ENCODE measurements at regions not wholly inside any gene's neighbourhood (a gene's known extent, or its start where the extent isn't known, plus 50 kb on each side); places are given as distances from the start of the nearest gene placed in this dataset.

DNA sequence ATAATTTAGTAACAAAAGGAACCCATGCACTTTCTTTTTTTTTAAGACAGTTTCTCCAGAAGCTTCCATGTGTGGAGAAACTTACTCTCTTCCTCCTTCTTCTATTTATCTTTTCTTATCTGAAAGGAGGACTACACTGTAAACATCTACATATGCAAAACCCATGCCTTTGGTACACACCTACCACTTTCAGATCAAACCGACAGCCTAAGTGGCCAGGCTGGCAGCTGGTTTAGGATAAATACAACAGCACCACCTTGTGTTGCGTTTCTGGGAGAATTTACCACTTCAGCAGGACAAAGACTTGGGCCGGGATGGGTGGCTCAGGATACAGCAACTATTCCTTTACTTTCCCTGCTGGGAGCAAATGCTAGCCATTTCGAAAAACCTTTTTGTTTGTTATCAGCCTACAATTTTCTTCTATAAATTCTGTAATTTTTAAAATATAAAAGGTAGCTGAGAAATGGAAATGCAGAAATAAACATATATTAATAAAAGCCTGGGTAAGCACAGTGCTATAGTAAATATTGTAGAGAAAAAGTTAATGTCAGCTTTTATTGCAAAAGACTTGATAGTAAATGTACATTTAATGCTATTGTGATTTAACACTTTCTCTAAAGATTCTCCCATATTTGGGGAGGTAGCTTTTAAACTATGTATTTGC, 94.0 kb upstream of the RFC3 start:
- DNase-seq = peak; percentile 47

DNA sequence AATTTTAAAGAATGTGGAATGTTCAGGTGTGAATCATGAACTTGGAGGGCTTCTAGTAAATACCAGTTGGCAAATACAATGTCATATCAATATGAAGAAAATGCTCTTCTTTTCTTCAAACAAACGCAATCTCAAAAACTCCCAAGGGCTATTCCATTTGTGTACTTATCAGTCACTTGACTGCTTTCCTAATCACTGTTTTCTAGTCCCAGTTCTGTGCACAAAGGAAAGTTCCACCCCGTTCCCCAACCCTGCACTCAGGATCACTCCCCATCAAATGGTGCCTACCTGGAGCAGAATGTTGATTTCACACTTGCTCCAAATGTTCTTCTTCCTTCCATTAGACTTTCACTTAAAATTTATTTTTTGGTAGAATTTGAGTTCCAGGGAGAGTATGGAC, 92.6 kb upstream of the RFC3 start:
- no peak for DNase-seq

DNA sequence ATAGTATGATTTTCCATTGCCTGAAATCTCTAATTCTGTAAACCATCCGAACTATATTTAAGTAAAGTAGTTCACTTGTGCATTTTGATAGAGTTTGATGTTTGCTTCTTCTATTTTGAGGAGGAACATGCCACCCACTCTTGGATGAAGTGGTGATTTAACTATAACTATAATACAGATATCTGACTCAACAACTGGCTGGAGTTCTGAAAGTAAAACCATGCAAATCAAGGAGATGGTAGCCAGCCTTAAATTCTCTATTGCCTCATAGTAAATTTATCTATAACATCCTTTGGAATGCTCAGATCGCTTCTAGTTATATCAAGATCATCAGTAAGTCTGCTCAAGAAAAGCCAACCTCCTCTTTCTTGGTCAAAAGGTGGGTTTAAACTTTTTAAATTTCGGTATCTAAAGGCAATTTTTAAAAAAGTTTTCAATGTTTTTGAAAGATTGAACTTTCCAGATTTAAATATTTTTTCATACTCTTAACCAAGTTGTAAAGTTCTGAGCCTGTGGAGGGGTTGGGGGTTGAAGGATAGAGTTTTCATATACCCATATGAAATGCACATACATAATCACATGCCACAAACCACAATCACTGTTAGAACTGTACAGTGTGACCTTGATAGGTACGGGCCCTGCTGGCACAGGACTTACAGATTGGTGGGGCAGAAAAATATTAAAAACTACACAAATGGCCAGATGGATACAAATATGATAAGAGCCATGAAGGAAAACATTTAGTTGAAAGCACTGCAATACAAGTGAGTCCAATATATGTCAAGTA, 90.5 kb upstream of the RFC3 start:
- no peak for DNase-seq

DNA sequence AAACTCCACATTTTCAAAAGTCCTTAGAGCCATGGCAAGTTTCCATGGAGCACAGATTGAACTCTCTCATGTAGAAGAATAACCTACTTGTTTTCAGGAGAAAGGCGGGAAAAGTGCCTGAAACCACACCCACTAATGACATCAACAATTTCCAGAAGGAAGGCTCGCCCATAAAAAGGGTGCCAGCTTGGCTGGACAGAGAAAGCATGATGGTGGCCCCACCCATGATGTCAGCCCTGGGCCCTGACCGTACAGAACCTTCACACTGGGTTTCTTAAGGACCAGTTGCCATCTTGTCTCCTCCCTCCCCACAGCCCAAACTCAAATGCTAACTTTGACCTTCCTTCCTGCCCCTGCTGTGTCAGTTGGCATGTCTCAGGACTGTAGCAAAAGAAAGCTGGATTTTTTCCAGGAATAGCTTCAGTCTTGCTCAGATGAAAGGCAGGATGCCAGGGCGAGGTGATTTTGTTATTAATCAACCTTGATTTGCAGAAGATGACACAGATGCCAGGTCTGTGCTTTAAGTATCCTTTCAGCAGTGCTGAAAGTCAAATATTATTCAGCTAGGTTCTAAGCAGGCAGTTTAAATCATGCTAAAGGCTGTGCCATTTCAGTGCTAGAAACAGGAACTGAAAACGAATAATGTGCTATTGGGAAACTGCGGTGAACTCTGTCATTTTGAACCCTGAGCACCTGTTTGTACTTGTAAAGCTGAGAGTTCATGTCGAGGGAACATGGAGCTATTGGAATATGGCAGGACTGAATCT, 89.5 kb upstream of the RFC3 start:
- no peak for DNase-seq

DNA sequence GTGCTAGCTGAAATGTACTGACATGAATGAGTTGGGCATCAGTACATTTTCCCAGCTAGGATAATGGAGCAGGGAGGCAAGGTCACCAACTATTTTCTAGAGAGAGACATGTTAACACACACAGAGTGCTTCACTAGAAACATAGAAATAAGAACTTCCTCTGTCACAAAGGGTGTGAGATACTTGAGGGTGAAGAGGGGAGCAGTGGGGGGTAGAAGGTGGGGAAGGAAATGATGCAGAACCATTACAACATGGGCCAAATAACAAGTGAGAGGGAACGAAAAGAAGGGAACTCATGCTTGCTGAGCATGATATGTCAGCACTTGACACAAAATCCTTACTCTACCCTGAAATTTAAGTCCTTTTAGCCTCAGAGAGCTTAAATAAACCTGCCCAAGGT, 87.8 kb upstream of the RFC3 start:
- DNase-seq = no peak

DNA sequence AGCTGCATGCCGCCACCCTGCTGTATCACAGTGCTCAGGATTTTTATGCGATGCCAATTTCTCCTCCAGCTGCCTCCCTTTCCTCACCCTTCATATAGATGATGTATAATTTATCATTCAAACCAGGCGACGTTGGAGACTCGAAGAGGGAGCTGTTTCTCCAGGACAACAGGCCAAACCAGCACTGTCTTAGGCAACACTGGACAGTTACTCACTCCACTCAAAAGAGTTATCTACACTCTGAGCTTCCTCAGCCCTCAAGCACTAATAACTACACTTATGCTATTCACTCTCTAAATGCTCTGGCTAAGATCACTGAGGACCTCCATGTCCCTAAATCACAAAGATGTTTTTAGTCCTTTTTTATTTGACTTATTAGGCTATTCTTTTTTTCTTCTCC, 87.3 kb upstream of the RFC3 start:
- DNase-seq = no peak

DNA sequence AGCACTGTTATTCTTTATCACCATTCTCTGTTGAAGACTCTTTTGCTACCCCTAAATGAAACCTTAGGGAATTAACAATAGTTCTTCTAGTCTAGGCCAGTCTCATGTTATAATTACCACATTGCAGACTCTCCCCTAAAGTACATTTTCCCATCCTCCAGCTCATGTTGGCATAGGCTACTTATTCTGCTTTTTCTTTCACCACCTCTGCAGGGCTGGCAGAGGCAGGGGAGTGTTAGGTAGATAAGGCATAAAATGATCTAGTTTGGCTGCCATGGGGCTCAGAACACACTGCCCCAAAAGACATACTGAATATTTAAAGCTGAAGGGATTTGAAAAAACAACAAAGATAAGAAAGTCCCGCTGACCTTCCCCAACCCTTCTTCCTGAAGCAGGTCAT, 82.7 kb upstream of the RFC3 start:
- no peak for DNase-seq

DNA sequence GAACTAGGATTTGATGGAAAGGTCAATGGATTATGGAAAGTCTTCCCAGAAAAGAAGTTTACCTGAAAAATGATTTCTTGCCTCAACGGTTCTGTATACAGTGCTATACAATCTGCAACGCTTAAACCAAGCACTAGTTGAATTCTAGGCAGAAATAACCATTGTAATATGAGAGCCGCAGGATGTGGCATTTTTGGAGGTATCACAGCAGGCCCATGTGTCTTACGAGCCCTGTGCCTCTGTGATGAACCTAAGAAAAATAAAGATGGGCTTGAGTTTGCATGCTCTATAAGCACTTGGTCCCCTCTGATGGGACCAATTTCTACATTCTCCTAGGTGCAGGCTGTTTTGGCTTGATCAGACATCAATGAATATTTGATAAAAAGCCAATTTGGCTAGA, 78.7 kb upstream of the RFC3 start:
- no peak for DNase-seq

DNA sequence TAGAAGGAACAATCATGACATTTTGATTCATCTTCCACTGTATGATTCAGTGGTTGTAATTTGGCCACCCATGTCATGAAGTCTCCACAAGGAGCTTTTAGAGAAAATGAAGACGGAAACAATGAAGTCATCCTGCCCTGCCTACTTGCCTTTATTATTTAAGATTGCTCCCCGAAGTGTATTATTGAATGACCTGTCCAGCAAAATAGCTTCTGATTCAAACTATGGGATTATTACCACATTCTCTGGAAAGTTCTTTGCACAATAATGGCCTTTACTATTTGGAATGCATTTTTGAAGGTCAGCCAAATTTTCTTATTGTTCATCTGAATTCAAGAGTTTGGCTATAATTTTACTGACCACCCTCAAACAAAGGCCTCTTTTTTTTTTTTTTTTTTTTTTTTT, 77.8 kb upstream of the RFC3 start:
- no peak for DNase-seq

DNA sequence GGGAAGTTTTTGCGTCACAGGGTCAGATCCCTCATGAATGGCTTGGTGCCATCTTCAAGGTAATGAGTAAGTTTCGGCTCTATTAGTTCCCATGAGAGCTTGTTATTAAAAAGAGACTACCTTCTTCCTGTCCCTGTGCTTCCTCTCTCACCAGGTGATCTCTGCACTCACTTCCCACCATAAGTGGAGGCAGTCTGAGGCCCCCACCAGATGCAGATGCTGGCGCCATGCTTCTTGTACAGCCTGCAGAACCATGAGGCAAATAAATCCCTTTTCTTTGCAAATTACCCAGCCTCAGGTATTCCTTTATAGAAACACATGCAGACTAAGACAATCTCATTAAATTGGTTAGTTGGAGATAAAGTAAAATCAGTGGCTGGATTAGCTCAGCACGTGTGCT, 75.6 kb upstream of the RFC3 start:
- DNase-seq = no peak

DNA sequence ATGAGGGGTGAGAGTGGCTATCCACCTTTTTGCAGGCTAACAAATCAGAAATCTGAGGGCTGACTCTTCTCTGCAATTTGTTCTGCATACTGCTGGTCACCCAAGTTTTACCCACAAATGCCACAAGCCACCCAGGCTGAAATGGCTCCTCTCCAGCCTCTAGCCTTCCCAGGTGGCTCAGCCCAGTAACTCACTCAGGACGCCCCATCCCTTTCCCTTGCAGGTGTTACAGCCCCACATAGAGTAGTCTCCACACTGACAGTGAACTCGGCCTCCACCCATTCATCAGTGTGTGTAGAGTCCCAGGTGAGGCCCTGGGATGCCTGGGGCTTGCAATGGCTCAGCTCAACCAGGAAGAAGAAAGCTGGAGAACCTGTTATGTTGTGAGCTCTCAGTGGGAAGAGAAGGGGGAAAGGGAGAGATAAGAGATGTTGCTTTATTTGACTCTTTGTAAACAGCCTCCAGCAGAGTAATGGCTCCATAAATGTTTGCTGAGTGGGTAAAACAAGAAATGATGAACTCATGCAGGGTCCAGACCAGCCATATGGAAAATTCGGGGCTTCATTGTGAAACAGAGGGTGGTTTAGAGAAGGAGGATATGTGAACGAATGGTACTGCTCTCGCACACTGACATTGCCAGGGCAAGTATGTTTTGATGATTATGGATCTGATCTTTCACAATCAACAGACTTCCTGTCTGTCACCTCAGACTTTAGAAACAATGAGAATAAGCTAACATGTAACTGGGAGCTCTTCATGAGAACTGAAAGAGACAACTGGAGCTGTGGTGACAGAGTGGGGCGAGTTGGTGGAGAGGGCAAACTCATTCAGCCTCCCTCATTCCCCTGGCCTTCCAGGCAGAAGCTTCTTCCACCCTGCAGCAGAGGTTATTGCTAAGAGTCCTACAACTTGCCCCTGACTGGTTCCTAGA, 74.2 kb upstream of the RFC3 start:
- DNase-seq = no peak

DNA sequence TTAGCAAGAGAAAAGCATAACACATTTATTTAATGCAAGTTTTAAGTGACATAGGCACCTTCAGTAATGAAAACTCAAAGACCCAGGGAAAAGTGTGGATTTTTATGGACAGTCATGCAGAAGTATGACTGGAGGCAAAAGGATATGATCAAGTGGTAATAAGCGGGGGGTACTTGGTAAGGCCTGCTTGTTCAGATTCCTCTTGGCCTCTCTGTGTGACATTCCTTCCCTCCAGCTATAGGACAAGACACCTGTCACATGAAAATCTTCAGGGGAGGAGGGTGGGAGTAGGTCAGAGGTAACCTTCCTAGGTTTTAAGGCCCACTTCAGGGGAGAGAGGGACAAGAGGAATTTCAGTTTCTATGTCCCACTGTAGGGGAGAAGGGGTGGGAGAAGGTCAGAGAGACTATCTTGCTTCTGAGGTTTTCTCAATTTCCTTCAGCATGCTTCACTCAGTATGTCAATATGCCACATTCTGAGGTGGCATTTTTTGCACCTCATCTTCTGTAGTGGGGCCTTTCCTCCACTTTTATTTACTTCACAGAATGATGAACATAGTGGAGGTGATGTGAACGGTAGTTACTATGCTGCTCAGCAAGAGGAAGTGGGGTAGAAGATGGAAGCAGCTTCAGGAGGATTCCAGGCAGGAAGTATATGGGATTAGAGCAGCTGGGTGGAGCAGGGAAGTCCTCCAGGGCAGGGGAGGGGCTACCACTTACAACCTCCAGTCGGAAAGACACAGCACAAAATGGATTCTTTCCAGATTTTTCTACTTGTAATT, 73.2 kb upstream of the RFC3 start:
- DNase-seq = no peak

DNA sequence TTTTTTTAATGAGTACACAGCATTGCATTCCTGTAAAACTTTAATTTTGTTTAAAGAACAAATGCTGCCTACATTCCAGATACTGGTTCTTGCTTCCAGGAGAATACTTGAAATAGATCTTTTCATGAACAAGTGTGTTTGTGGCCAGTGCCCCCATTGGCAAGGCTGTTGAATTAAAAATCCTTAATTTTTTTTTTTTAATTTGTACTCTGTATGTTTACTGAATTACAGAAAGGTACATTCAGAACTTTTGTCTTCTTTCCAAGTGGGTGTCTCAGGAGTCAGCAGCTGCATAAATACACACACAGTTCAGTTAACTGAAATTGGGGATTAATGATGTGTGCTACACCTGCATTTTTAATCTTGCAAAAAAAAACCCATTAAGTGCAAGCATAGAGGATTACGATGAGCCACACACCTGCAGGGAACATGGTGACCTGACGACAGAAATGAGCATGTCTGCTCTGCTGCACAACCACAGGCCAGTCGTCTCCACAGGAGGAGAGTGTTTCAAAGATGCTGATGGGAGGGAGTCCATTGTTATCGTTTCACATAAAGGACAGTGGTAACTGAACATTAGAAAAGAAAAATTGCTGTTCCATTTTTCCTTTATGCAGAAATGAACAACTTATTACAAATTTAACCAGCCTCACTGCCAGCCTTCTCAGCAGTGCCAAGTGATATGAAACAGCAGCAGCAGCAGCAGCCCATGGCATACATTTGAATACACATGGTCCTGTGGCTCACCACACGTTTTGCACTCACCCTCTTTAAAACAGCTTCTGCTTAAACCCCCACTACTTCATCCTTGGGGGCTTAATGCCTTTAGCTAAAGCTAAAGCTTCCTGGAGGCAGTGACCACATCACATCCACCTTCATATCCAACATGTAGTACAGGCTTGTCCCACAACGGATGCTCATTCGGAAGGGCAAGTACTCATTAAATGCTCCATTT, 72.3 kb upstream of the RFC3 start:
- no peak for DNase-seq

DNA sequence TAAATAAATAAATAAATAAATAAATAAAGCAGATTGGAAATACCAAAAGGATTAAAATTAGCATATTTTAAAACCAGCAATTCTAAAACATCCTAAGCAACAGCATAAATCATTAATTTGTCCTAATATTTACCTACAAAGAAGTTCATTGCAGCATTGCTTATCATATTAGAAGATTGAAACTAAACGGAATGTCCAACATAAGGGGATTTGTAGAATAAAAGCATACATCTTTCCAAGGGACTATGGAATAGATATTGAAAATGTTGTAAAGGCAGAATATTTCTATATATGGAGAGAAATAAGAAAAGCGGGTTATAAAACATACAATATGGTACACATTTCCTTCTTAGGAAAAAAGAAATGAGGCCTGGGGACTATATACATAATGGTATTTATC, 71.1 kb upstream of the RFC3 start:
- DNase-seq = no peak

DNA sequence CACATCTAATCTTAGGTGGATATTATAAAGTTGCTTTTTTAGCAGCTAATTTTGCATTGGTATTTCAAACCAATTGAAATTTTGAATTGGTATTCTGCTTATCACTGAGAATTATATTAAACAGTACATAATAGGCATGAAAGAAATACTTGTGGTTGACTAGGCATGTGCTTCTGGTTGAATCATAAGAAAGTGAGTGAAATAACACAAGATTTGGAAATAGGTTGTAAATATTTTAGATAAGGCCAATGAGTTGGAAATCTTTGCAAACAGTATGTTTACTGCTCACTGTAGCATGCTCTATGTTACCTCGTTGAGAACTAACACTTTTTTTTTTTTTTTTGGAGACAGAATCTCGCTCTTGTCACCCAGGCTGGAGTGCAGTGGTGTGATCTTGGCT, 66.8 kb upstream of the RFC3 start:
- no peak for DNase-seq

DNA sequence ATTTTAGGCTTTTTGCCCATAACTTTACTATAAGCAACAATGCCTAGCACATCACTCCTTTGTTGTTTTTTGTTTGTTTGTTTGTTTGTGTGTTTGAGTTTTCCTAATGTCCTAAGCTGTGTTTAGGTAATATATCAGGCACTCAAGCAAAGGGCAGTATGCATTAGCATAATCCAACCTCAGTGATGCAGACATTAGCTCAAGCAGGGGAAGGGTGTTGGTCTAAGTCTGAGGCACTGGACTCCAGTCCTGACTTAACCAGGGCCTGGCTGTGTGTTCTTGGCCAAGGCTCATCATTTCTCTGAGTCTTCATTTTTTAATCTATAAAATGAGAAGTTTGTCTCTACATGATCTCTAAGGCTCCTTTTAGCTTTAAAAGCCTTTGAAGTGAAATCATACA, 65.9 kb upstream of the RFC3 start:
- DNase-seq = no peak

DNA sequence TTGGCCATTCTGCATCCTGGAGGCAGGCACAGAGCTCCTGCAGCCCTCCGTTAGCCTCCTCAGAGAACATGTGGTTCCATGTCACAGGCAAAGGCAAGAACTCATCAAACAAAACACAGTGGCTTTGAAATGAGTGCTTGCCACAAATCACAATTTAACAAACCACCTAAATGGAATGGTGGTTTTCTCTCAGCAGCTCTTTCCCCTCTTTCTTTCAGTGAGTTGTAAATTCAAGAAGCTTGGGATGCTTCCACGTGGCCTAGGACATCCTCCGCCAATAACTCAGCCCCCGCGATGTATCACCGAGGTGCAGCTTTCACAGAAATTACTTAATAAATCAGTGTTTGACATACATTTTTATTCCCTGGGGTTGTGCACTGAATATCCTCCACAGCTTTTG, 65.4 kb upstream of the RFC3 start:
- DNase-seq = no peak

DNA sequence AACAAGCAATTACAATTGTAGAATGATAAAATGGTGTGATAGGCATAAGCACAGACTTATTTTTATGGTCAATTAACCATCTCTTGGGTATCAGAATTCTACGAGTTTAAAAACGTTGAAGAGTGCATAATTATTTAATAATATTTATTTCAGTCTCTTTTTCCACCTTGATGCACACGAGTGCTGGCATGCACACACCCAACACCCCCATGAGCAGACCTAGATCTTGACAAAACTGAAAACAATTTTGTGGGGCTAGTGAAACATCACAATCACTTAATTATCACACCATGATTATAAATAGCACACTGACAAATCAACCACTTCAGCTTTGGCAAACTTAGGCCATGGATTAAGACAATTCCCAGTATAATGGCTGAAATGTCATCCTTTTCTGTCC, 61.0 kb upstream of the RFC3 start:
- DNase-seq = no peak

DNA sequence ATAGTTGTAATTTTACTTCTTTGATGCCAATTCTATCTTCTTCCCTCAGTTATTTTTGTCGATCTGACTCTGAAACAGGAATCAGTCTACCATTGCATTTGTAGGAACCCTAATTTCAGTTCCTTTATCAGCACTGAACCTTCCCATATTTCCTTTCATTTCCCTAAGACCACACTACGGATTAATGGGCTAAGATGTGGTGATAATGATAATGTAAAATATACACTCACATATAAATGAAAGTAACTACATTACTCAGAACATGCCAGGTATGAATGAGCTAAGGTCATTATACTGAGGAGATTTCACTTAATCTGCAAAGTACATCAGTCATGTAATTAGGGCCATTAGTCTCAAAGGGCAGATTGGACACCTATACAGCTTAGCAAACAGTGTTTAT, 60.2 kb upstream of the RFC3 start:
- no peak for DNase-seq

DNA sequence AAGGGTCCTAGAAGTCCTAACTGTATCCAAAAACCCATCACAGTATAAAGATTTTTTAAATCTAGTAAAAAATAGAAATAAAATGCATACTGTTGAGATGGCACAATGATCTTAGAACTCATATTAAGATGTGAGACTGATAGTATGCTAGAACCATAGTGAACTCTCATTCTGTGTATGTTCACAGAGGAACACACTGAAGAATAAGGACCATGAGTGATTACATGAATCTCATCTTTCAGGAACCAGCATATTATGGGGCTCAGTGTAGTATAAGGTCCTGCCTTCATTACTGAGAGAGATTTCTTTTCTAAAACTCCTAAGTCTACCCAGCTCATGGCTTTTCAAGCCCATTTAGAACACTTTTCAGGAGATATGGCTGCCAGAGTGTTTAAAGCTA, 59.8 kb upstream of the RFC3 start:
- no peak for DNase-seq

DNA sequence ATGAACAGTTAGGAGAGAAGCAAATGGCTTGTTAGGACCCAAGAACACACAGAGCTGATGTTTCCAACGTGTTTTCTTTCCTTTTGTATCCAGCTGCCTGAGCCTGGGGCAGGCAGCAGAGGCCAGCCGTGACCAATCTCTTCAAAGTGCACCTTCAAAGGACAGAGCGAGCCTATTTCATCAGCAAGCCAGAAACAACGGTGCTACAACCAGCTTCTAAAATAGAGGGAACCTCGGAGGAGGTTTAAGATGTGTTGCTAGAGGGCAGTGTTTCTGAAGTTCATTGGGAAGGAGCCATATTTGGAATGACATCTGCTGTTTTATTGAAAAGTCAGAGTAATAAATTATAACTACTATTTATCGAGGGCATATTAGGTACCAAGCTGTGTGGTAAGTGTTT, 56.2 kb upstream of the RFC3 start:
- no peak for DNase-seq
